HUDEP-2 (cell line): ENCODE measurements at regions not wholly inside any gene's neighbourhood (a gene's known extent, or its start where the extent isn't known, plus 50 kb on each side); places are given as distances from the start of the nearest gene placed in this dataset.
"Not testable (repeated sequence)": the region's sequence is repeated elsewhere in the genome, so short reads cannot be mapped to it uniquely, and the experiment has no call there.

Source experiments
- DNase-seq, 76 experiments: peaks; one replicate each; lab custom pipeline; 2025; ENCODE audit not compliant: unreplicated experiment in 76 of 76; lab: John Stamatoyannopoulos, UW

DNA sequence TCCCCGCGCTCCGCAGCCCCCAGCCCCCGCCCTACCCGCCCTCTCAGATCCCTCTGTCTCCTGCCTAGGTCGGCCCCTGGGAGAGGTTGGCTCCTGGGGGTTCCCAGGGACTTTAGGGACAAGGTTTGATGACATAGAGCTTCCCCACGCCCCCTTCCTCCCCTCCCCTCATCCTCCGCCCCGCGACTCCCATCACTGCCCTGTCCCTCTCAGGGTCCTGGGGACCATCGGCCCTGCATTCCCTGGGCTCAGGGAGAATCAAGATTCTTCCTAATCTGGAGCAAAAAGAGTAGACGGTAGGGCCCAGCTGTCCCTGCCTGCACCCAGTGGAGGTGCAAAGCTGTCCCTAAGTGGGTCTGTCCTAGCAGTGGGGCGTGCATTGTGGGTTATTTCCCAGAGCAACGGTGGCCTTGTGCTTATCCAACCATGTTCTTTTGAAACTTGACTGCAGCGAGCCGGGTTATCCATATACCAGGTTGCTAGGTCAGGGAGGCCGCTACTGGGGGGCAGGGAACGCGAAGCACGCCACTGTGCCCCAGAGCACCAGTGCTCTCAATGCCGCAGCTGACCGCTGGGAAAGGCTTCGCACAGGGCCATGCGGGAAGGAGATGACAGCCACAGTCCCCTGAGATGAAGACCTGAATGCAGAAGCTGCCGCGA, 124.4 kb upstream of the PRMT8 start:
- DNase-seq: no peak

DNA sequence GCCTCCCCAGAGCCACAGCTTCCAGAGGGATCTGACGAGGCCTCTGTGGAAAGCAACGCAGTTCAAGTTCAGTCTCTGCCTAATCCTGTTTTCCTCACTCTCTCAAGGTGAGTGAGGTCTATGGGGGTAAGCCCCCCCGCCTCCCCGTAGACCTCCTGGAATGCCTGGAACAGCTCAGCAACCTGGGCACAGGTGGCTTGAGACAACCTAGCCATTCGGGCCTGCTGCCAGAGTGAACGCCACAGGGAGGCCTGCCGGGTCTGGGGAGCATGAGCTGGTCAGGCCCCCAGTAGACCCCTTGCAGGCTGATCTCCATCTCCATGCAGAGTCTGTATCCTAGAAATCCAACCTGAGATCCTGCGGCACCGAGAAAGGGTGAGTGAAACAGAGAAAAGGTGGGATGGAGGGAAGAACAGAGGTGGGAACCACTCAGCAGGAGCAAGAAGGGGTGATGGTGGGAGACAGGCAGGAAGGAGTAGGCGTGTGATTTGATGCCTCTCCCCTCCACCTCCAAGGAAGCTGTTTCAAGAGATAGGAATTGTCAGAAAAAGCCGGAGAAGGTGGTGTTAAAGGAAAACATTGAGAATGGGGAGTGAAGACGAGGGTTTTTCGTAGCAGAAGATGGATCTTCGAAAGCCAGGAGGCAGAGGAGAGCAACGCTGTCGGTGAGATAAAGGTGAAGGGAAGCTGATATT, 123.1 kb upstream of the PRMT8 start:
- no peak for DNase-seq

DNA sequence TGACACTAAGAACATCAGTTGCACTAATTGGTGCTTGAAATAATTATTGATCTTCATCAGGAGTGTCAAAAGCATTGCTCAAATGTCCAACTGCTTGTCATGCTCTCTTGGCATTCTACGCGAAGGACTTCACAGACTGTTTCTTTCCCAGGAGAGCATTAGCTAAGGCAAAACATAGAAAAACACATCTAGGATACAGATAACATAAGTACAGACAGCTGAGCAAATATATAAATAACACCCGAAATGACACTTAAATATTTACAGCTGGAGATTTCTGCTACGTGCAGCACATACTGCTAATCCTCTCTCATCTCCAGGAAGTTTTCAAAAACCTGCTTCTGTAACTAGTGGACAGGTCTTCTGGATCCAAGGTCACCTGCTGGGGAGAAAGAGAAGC, 120.0 kb upstream of the PRMT8 start:
- no peak for DNase-seq

GRCh38 chr12:3375326-3375725, 115.7 kb upstream of the PRMT8 start:
- DNase-seq: no peak

DNA sequence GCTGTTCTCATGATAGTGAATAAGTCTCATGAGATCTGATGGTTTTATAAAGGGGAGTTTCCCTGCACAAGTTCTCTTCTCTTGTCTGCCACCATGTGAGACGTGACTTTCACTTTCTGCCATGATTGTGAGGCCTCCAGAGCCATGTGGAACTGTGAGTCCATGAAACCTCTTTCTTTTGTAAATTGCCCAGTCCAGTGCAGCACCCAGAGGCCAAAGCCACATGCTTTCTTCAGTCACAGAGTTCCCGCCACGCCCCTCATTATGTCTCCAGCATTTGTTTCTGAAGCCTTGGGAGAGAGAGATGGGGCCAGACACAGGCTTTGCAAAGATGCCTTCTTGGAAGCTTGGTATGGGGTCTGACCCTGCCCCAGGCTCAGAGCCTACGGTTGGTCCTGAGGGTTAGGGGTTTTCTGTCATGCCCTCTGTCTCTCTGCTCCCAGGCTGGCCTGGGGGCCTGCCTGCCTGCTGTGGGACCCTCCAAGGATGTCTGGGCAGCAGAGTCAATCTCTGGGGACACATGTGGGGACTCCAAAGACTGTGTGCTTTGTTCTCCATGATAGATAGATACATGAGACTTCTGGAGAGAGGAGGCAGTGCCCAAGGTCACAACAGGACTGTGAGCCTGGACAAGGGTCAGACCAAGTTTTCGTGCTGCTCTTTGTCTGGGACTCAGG, 114.1 kb upstream of the PRMT8 start:
- no peak for DNase-seq

- DNase-seq: no peak
Observed at GRCh38 chr12:3378655-3379054, 112.3 kb upstream of the PRMT8 start.

DNA sequence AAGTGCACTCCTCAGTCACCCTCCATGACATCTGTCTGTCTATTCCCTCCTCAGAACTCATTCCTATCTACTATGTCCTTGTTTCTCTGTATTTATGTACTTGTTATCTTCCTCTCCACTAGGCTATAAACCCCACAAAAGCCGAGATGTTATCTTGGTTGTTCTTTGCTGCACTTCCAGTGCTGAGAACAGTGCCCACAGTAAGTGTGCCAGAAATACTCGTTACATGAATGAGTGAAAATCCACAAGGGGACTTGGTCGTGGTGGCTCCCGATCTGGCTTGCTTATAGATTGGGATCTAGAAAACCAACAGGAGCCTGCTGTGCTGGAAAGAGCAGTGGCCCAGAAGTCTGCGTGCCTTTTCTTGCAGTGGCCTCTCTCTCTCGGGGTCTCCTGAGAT, 111.9 kb upstream of the PRMT8 start:
- no peak for DNase-seq

- DNase-seq: no peak
Observed at GRCh38 chr12:3380200-3381043, 110.6 kb upstream of the PRMT8 start.

- DNase-seq: no peak
Observed at GRCh38 chr12:3381059-3382047, 109.7 kb upstream of the PRMT8 start.

DNA sequence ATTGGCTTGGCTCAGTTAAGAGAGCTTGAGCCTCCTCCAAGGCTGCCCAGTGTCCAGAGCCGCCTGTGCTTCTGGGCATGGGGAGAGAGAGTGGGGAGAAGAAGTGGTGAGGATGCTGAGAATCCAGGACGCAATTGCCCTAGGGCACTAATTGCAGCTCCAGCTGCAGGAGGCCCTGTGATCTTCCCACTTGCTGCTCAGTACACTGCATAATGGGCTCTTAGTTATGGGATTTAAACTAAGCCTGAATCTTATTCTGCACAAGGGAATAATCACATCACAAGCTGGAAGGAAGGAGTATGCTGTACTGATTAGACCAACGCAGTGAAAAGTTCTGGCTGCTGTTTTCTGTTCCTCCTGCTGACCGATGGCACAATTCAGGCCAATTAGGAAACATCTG, 101.0 kb upstream of the PRMT8 start:
- no peak for DNase-seq

- DNase-seq: not testable (repeated sequence)
Observed at GRCh38 chr12:3397596-3397995, 93.4 kb upstream of the PRMT8 start.

GRCh38 chr12:3398196-3398789, 92.7 kb upstream of the PRMT8 start:
- DNase-seq: no peak

DNA sequence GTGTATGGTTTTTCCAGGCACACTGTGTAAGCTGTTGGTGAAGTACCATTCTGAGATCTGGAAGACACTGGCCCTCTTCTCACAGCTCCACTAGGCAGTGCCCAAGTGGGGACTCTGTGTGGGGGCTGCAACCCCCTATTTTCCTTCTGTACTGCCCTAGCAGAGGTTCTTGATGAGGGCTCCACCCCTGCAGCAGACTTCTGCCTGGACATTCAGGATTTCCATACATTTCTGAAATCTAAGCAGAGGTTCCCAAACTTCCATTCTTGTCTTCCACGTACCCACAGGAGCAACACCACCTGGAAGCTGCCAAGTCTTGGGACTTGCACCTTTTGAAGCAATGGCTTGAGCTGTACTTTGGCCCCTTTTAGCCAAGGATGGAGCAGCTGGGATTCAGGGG, 85.2 kb upstream of the PRMT8 start:
- no peak for DNase-seq

GRCh38 chr12:3407723-3408122, 83.3 kb upstream of the PRMT8 start:
- no peak for DNase-seq

- DNase-seq: no peak
Observed at GRCh38 chr12:3409662-3410061, 81.3 kb upstream of the PRMT8 start.

- DNase-seq: no peak
Observed at GRCh38 chr12:3416159-3416558, 74.8 kb upstream of the PRMT8 start.

GRCh38 chr12:3416670-3417069, 74.3 kb upstream of the PRMT8 start:
- DNase-seq: no peak

- no peak for DNase-seq
Observed at GRCh38 chr12:3417113-3417512, 73.9 kb upstream of the PRMT8 start.

GRCh38 chr12:3417937-3418462, 73.0 kb upstream of the PRMT8 start:
- no peak for DNase-seq
